IMR-90 (cell line): ENCODE measurements at regions not wholly inside any gene's neighbourhood (a gene's known extent, or its start where the extent isn't known, plus 50 kb on each side); places are given as distances from the start of the nearest gene placed in this dataset.
"Not testable (repeated sequence)": the region's sequence is repeated elsewhere in the genome, so short reads cannot be mapped to it uniquely, and the experiment has no call there.

Source experiments
- ATAC-seq: fragments of 200-7000 bp; cut with Tn5 transposase; 2 replicates; pipeline ENCODE4 v1.9.1; 2020; ENCODE audit warnings: low read depth, mild to moderate bottlenecking, moderate library complexity
- BruUV-seq: library from RNA; stranded (reverse); fragments of 400-500 nt; replicated peaks from 2 replicates; lab custom pipeline; 2021; lab: Mats Ljungman, UMichigan
- CTCF ChIA-PET: fragments of 300-600 bp; formaldehyde crosslinking; extraction: SDS; loops from one replicate; lab custom pipeline; 2021; ENCODE audit warnings: antibody characterized with exemption; lab: Yijun Ruan, JAX
- POLR2A ChIA-PET: fragments of 300-600 bp; sonication (Branson Sonifier 250); formaldehyde crosslinking; loops from one replicate; lab custom pipeline; 2022; ENCODE audit warnings: antibody characterized with exemption; ENCODE audit not compliant: unreplicated experiment; lab: Charles Lee
- DNase-seq: peaks from one replicate; pipeline ENCODE4 v3.0.0; 2013
- H2AFZ ChIP-seq: replicated peaks from 2 replicates; pipeline ENCODE3; 2013; ENCODE audit warnings: low read length, mild to moderate bottlenecking; ENCODE audit not compliant: poor library complexity
- H2AK5ac ChIP-seq: 2 replicates; pipeline ENCODE4 v1.6.1; 2013; ENCODE audit warnings: low read depth, low read length, inconsistent platforms
- H2AK9ac ChIP-seq: replicated peaks from 2 replicates; pipeline ENCODE3; 2013; ENCODE audit warnings: mild to moderate bottlenecking, low read depth, low read length, moderate library complexity; ENCODE audit not compliant: poor library complexity
- H2BK120ac ChIP-seq: 2 replicates; pipeline ENCODE4 v1.6.1; 2013; ENCODE audit warnings: low read depth, low read length, inconsistent platforms
- H2BK15ac ChIP-seq: 3 replicates; pipeline ENCODE4 v1.6.1; 2013; ENCODE audit warnings: low read depth, low read length, inconsistent platforms
- H2BK20ac ChIP-seq: 2 replicates; pipeline ENCODE4 v1.6.1; 2013; ENCODE audit warnings: low read depth, mild to moderate bottlenecking, inconsistent platforms, low read length, moderate library complexity
- H2BK5ac ChIP-seq: 2 replicates; pipeline ENCODE4 v1.6.1; 2013; ENCODE audit warnings: mild to moderate bottlenecking, low read depth, low read length, inconsistent platforms; ENCODE audit not compliant: poor library complexity, severe bottlenecking
- H3K14ac ChIP-seq: replicated peaks from 2 replicates; pipeline ENCODE4 v1.6.1; 2013; ENCODE audit warnings: low read depth, low read length, inconsistent platforms
- H3K18ac ChIP-seq: 2 replicates; pipeline ENCODE4 v1.6.1; 2013; ENCODE audit warnings: low read depth, low read length, control low read depth
- H3K23ac ChIP-seq: 2 replicates; pipeline ENCODE4 v1.6.1; 2013; ENCODE audit warnings: low read depth, low read length, inconsistent platforms
- H3K27ac ChIP-seq: 2 replicates; pipeline ENCODE4 v1.5.1; 2013; ENCODE audit warnings: mild to moderate bottlenecking, control low read depth, low read length; ENCODE audit not compliant: insufficient read depth
- H3K27me3 ChIP-seq: 2 replicates; pipeline ENCODE4 v1.6.1; 2013; ENCODE audit warnings: low read length; ENCODE audit not compliant: control insufficient read depth, insufficient read depth
- H3K36me3 ChIP-seq: 2 replicates; pipeline ENCODE4 v1.6.1; 2013; ENCODE audit warnings: low read length, mixed read lengths; ENCODE audit not compliant: control insufficient read depth, insufficient read depth
- H3K4ac ChIP-seq: 2 replicates; pipeline ENCODE4 v1.6.1; 2013; ENCODE audit warnings: low read depth, low read length, inconsistent platforms
- H3K4me1 ChIP-seq: 2 replicates; pipeline ENCODE4 v1.6.1; 2013; ENCODE audit warnings: low read length, mixed read lengths; ENCODE audit not compliant: control insufficient read depth, insufficient read depth
- H3K4me2 ChIP-seq: 2 replicates; pipeline ENCODE4 v1.6.1; 2013; ENCODE audit warnings: low read depth, mild to moderate bottlenecking, control low read depth, low read length, moderate library complexity
- H3K4me3 ChIP-seq: 2 replicates; pipeline ENCODE4 v1.5.1; 2013; ENCODE audit warnings: low read depth, mild to moderate bottlenecking, control low read depth, low read length, moderate library complexity; ENCODE audit not compliant: insufficient read depth
- H3K56ac ChIP-seq: 2 replicates; pipeline ENCODE4 v1.6.1; 2013; ENCODE audit warnings: low read length, inconsistent platforms; ENCODE audit not compliant: insufficient read depth; ENCODE audit errors: extremely low read depth
- H3K79me1 ChIP-seq, 2 experiments: 2 replicates each; pipeline ENCODE4 v1.6.1; 2013; ENCODE audit warnings: low read length in 2 of 2, inconsistent platforms in 1 of 2, low read depth in 1 of 2
- H3K9ac ChIP-seq: 2 replicates; pipeline ENCODE4 v1.6.1; 2013; ENCODE audit warnings: low read depth, low read length, control low read depth
- H3K9me1 ChIP-seq: 2 replicates; pipeline ENCODE4 v1.6.1; 2013; ENCODE audit warnings: low read length, inconsistent platforms; ENCODE audit not compliant: insufficient read depth
- H3K9me3 ChIP-seq: 2 replicates; pipeline ENCODE4 v1.6.1; 2013; ENCODE audit warnings: low read length; ENCODE audit not compliant: control insufficient read depth, insufficient read depth
- H4K20me1 ChIP-seq: 2 replicates; pipeline ENCODE4 v1.6.1; 2013; ENCODE audit warnings: low read length, inconsistent platforms; ENCODE audit not compliant: insufficient read depth
- H4K5ac ChIP-seq: 2 replicates; pipeline ENCODE4 v1.6.1; 2013; ENCODE audit warnings: mild to moderate bottlenecking, low read depth, low read length, control low read depth
- H4K8ac ChIP-seq, 2 experiments: 2 replicates each; pipeline ENCODE4 v1.6.1; 2013; ENCODE audit warnings: low read depth in 2 of 2, low read length in 2 of 2, control low read depth in 1 of 2, inconsistent platforms in 1 of 2
- H4K91ac ChIP-seq: 2 replicates; pipeline ENCODE4 v1.6.1; 2013; ENCODE audit warnings: low read depth, low read length, inconsistent platforms; ENCODE audit not compliant: insufficient read depth
- BHLHE40 ChIP-seq: fragments of 150-350 bp; IDR thresholded peaks from 2 replicates; pipeline ENCODE4 v1.6.1; 2016; ENCODE audit warnings: mild to moderate bottlenecking, low read depth, low read length
- FOS ChIP-seq: fragments of 150-350 bp; IDR thresholded peaks from 2 replicates; pipeline ENCODE4 v1.6.1; 2016; ENCODE audit warnings: low read depth, low read length
- POLR2A ChIP-seq: IDR thresholded peaks from 2 replicates; pipeline ENCODE4 v1.6.1; 2012; ENCODE audit warnings: mild to moderate bottlenecking, low read depth, low read length
- WGBS, 2 experiments: methylation state at CpG; one replicate each; pipeline versions ENCODE4 v1.1.5 to v1.1.7; 2013; ENCODE audit warnings: missing lambda C conversion rate in 2 of 2; ENCODE audit not compliant: insufficient read length in 1 of 2; ENCODE audit errors: extremely low coverage in 2 of 2; 5-methylcytosine and 5-hydroxymethylcytosine counted together
- dilution Hi-C: fragments of 300-500 bp; cut with HindIII; formaldehyde crosslinking; loops from one replicate; pipeline ENCODE4 v1.14.3; 2018; ENCODE audit warnings: low sequenced_read_pairs; ENCODE audit not compliant: unreplicated experiment
- in situ Hi-C: fragments of 300-500 bp; cut with MboI; formaldehyde crosslinking; loops from 3 replicates; pipeline ENCODE4 v1.14.3; 2019; ENCODE audit warnings: low sequenced_read_pairs, inconsistent platforms, mixed read lengths
- intact Hi-C: fragments of 100-400 bp; cut with micrococcal nuclease; formaldehyde crosslinking; loops from 2 replicates; pipeline ENCODE4 v1.10.0; 2022
- TF ChIP-seq, protein P1 (sequence below): fragments of 150-350 bp; IDR thresholded peaks from 2 replicates; pipeline ENCODE4 v1.6.1; 2017; ENCODE audit warnings: mild to moderate bottlenecking, antibody characterized with exemption, low read length, low read depth
- TF ChIP-seq, protein P2 (sequence below): conservative IDR thresholded peaks from 2 replicates; pipeline ENCODE4 v1.5.1; 2012; ENCODE audit warnings: mild to moderate bottlenecking, low read depth, low read length, improper control_type of control experiment

DNA sequence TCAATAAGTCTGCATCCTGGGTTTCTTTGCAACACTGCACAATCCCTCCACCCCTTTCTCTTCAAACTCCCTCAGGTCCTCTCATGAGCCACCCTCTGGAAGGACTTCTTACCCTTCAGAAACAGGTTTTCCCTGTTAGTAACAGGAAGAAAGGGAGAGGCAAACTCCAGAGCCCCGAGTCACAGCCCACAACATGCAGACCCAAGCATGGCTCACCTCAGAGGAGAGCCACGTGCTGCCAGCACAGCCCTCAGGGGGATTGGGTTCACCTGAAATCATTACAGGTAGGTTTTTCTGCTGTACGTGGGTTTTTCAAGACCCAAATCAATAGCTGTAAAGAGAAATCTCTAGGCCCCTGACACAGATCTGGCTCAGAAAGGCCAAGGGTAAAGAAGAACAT, 359.7 kb upstream of the ATP10A start:
- Histone ChIP-seq H4K5ac (no peak overlapping the region), H4K20me1 (no peaks in the 10 kb centered on the region), H3K9me1 (no peaks in the 10 kb centered on the region), H3K4me1 (no peaks in the 10 kb centered on the region), H3K27me3 (no peaks in the 10 kb centered on the region), H3K9me3 (peaks cover 15% of the 10 kb centered on the region), H4K8ac (no peak overlapping the region), H2AK5ac (no peak overlapping the region), H3K23ac (no peak overlapping the region), H3K27ac (no peak overlapping the region), H2BK20ac (no peak overlapping the region), H2BK5ac (no peak overlapping the region), H4K91ac (no peak overlapping the region), H2BK15ac (no peak overlapping the region), H2AFZ (no peak overlapping the region), H3K4ac (no peak overlapping the region), H3K4me2 (no peak overlapping the region), H3K14ac (no peak overlapping the region), H3K79me1 (no peaks in the 10 kb centered on the region), H3K18ac (no peak overlapping the region), H2AK9ac (no peak overlapping the region), H3K36me3 (no peaks in the 10 kb centered on the region), H2BK120ac (no peak overlapping the region), H3K9ac (no peak overlapping the region), H3K56ac (no peak overlapping the region), H3K4me3 (no peak overlapping the region)
- DNase-seq: no peak
- BruUV-seq: no TSS peak
- intact Hi-C loops (no loop called here), in situ Hi-C loops (no loop called here), dilution Hi-C loops (no loop called here)
- no CpG with 5 or more reads among the region's 3 CpGs for WGBS, 2 experiments
- no peak for TF ChIP-seq FOS
- TF ChIP-seq, protein P1, sequence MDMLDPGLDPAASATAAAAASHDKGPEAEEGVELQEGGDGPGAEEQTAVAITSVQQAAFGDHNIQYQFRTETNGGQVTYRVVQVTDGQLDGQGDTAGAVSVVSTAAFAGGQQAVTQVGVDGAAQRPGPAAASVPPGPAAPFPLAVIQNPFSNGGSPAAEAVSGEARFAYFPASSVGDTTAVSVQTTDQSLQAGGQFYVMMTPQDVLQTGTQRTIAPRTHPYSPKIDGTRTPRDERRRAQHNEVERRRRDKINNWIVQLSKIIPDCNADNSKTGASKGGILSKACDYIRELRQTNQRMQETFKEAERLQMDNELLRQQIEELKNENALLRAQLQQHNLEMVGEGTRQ: no peak
- TF ChIP-seq POLR2A: no peak
- TF ChIP-seq BHLHE40: no peak
- TF ChIP-seq, protein P2, sequence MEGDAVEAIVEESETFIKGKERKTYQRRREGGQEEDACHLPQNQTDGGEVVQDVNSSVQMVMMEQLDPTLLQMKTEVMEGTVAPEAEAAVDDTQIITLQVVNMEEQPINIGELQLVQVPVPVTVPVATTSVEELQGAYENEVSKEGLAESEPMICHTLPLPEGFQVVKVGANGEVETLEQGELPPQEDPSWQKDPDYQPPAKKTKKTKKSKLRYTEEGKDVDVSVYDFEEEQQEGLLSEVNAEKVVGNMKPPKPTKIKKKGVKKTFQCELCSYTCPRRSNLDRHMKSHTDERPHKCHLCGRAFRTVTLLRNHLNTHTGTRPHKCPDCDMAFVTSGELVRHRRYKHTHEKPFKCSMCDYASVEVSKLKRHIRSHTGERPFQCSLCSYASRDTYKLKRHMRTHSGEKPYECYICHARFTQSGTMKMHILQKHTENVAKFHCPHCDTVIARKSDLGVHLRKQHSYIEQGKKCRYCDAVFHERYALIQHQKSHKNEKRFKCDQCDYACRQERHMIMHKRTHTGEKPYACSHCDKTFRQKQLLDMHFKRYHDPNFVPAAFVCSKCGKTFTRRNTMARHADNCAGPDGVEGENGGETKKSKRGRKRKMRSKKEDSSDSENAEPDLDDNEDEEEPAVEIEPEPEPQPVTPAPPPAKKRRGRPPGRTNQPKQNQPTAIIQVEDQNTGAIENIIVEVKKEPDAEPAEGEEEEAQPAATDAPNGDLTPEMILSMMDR: no peak
- no peak for ATAC-seq
- ChIA-PET CTCF (no interaction called here), POLR2A (no interaction called here)

DNA sequence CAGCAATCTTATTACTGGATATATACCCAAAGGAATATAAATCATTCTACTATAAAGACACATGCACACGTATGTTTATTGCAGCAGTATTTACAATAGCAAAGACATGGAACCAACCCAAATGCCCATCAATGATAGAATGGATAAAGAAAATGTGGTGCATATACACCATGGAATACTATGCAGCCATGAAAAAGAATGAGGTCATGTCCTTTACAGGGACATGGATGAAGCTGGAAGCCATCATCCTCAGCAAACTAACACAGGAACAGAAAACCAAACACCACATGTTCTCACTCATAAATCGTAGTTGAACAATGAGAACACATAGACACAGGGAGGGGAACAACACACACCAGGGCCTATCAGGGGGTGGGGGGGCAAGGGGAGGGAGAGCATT, 353.9 kb upstream of the ATP10A start:
- dilution Hi-C loops: not testable (repeated sequence)

More for the DNA sequence above, 353.9 kb upstream of the ATP10A start:
- DNase-seq, H3K4me1 ChIP-seq, in situ Hi-C loops, CTCF ChIA-PET, H2BK20ac ChIP-seq, H3K14ac ChIP-seq, H3K56ac ChIP-seq, BruUV-seq, H2BK5ac ChIP-seq, H2BK15ac ChIP-seq, H2BK120ac ChIP-seq, H3K9me1 ChIP-seq, H3K9ac ChIP-seq, H4K5ac ChIP-seq, H3K79me1 ChIP-seq, H2AK9ac ChIP-seq, H2AK5ac ChIP-seq, H3K18ac ChIP-seq, H2AFZ ChIP-seq, H3K27me3 ChIP-seq, H3K4ac ChIP-seq, H3K36me3 ChIP-seq, H3K23ac ChIP-seq, H3K27ac ChIP-seq, H3K4me2 ChIP-seq, intact Hi-C loops, POLR2A ChIA-PET, H4K20me1 ChIP-seq, H3K4me3 ChIP-seq, H4K91ac ChIP-seq, ATAC-seq, H4K8ac ChIP-seq: not testable (repeated sequence)
- no CpG with 5 or more reads among the region's 2 CpGs for WGBS, 2 experiments
- peaks cover 11% of the 10 kb centered on the region for H3K9me3 ChIP-seq
